Pancreas (tissue), 10 donors: ENCODE measurements at regions not wholly inside any gene's neighbourhood (a gene's known extent, or its start where the extent isn't known, plus 50 kb on each side); places are given as distances from the start of the nearest gene placed in this dataset.

Experiments
- ATAC-seq, 4 donors: fragments of 200-7000 bp; cut with Tn5 transposase; one replicate each; pipeline versions ENCODE4 v1.8.0 to v1.9.1; 2020; ENCODE audit warnings: mild to moderate bottlenecking in 4 of 4, moderate library complexity in 4 of 4
- DNase-seq, 6 donors: peaks; one replicate each; pipeline ENCODE4 v3.0.0-alpha.2; 2020
- FAIRE-seq: peaks from 2 replicates; lab custom pipeline; 2012; peaks lifted over from hg19 to GRCh38; lab: Jason Lieb, UNC
- H3K27ac ChIP-seq, 4 donors: fragments of 200-600 bp; sonication (generic); 1 replicate in 3 of 4; 2 replicates in 1 of 4; pipeline versions ENCODE4 v1.5.0 to v1.8.0; 2020
- H3K27me3 ChIP-seq, 4 donors: fragments of 200-600 bp; one replicate each; pipeline ENCODE4 v1.8.0; 2021
- H3K36me3 ChIP-seq, 3 donors: fragments of 200-600 bp; sonication (generic) in 1 of 3; one replicate each; pipeline versions ENCODE4 v1.5.0 to v1.8.0; 2020 to 2021
- H3K4me1 ChIP-seq, 3 donors: fragments of 200-600 bp; one replicate each; pipeline ENCODE4 v1.8.0; 2021
- H3K4me3 ChIP-seq, 4 donors: fragments of 200-600 bp; sonication (generic) in 2 of 4; one replicate each; pipeline versions ENCODE4 v1.5.0 to v1.8.0; 2020 to 2021
- H3K9me3 ChIP-seq, 4 donors: fragments of 200-600 bp; one replicate each; pipeline ENCODE4 v1.8.0; 2021
- WGBS, 2 donors: extraction: QIAGEN DNeasy Blood & Tissue Kit; methylation state at CpG; one replicate each; pipeline ENCODE4 v1.1.7; 2013; 5-methylcytosine and 5-hydroxymethylcytosine counted together
- intact Hi-C, 3 donors: fragments of 100-400 bp; cut with DNase I; formaldehyde crosslinking; loops; one replicate each; pipeline versions ENCODE4 v1.11.1 to v1.14.2; 2022
- TF ChIP-seq, protein P1 (sequence below), 4 donors: fragments of 200-600 bp; sonication (generic) in 3 of 4; IDR thresholded peaks; one replicate each; pipeline versions ENCODE4 v1.5.0 to v1.8.0; 2021; ENCODE audit warnings: antibody characterized with exemption in 4 of 4
- donor health status: healthy with polysubstance abuse.
- donor health status: DM: no; HTN: no; CAD: no; lungs with moderate emphysema.
- donor health status: DM: no; HTN: no; CAD: no.
- donor health status: control.
- donor health status: control.
- donor health status: Bipolar disorder and iron deficiency.
- donor health status: DM: yes; HTN: yes; CAD: no.
- donor health status: DM: no; HTN: no; CAD: no.
- donor health status: DM: no; HTN: no; CAD: no.
- donor health status: DM: yes; HTN: yes; CAD: no.

DNA sequence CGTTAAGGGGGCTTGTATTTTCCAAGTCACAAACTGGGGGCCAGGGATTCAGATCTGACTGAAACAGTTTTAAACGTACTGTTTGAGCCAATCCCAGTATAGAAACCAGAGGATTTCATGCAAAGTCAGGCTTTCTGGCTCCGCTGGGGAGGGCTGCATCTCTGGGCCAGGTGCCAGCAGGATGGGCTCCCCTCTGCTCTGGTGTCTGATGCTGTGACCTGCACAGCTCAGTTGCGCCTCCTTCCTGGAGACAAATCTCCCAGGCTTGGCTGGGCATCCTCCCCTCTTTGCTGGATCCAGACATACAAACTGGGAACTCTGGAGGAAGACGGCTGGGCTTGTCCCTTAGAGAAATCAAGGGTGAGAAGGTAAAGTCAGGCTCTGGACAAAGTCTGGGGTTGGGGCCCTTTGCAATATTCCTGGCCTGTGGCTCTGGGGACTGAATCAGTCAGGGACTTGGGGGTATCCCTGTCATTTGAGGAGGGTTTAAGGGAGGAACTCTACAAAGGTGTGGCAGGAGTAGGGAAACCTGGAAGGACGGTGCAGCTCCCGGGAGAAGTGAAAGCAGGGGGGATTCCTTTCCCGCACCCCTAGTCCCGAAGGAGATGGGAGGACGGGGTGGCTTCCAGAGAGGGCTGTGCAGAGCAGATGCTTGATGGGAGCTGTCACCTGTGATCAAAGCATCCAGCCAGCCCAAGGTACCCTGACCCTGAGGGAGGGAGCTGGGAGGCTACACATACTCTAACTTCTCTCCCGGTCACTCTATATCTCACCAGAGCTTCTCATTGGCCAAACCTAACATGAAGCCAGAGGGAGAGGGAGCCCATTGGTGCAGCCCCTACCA is 114.8 kb upstream of the ATP2B2 start:
- Histone ChIP-seq H3K27me3 (no peaks in the 10 kb centered on the region), H3K27ac (no peak overlapping the region), H3K9me3 (no peaks in the 10 kb centered on the region), H3K4me3 (no peak overlapping the region), H3K4me1 (no peaks in the 10 kb centered on the region), H3K36me3 (no peaks in the 10 kb centered on the region)
- intact Hi-C loops, result no loop called here
- FAIRE-seq (no peak), ATAC-seq (no peak), DNase-seq (no peak)
- TF ChIP-seq, protein P1, sequence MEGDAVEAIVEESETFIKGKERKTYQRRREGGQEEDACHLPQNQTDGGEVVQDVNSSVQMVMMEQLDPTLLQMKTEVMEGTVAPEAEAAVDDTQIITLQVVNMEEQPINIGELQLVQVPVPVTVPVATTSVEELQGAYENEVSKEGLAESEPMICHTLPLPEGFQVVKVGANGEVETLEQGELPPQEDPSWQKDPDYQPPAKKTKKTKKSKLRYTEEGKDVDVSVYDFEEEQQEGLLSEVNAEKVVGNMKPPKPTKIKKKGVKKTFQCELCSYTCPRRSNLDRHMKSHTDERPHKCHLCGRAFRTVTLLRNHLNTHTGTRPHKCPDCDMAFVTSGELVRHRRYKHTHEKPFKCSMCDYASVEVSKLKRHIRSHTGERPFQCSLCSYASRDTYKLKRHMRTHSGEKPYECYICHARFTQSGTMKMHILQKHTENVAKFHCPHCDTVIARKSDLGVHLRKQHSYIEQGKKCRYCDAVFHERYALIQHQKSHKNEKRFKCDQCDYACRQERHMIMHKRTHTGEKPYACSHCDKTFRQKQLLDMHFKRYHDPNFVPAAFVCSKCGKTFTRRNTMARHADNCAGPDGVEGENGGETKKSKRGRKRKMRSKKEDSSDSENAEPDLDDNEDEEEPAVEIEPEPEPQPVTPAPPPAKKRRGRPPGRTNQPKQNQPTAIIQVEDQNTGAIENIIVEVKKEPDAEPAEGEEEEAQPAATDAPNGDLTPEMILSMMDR (IDR thresholded peaks at IDR 0.05), result no peak
- 33 to 43% methylated on average over 11 of the region's 11 CpGs for WGBS, 2 donors

DNA sequence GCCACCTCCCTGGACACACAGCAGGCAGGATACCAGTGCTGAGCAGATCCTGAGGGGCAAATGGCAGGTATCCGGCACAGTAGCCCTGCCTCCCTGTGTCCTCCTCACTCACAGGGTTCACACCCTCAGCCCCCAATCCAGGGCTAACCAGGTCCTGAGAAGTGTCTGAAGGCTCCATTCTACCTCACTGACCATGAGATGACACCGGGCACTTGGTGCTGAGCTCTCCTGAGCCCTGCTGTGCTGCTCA is 115.4 kb upstream of the ATP2B2 start:
- FAIRE-seq, result no peak
- H3K27ac ChIP-seq, result no peak overlapping the region

DNA sequence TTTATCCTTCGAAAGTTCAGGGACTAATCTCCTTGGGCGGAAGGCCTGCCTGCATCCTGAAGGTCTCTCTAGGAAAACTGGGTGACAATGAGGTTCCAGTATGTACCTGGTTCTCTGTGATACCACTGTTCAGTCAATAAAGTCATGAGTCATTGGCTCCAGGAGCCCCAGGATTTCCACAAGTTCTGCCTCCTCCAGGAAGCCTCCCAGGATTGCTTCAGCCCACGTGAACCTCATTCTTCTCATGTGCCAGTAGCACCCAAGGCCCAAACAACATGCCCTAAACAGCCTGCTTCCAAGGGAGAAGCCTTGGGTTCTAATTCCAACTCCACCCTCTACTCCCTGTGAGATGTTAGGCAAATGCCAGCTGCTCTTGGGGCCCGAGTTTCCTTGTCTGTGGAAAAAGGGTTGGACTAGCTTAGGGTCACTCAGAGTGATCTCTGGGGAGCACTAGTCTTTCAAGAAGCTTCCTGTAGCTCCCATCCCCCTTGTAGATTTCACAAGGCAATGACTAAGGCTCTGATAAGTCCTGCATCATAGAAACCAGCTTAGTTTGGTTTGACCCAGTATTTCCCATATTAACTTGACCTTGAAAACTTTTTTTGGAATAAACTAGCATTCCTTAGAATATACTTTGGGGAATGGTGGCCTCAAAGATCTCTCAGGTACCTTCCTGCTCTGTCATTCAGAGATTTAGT is 118.3 kb upstream of the ATP2B2 start:
- Histone ChIP-seq H3K9me3 (no peaks in the 10 kb centered on the region), H3K27ac (no peak overlapping the region), H3K4me3 (no peak overlapping the region), H3K27me3 (no peaks in the 10 kb centered on the region), H3K4me1 (no peaks in the 10 kb centered on the region), H3K36me3 (no peaks in the 10 kb centered on the region)
- ATAC-seq (no peak), DNase-seq (no peak), FAIRE-seq (no peak)
- TF ChIP-seq, protein P1 (IDR thresholded peaks at IDR 0.05), result no peak
- intact Hi-C loops, result no loop called here
- WGBS, 2 donors, result 72 to 77% methylated on average over 4 of the region's 4 CpGs

More for the DNA sequence above, 115.4 kb upstream of the ATP2B2 start:
- no peak overlapping the region for H3K4me3 ChIP-seq
- no peaks in the 10 kb centered on the region for H3K4me1 ChIP-seq
- DNase-seq (no peak), ATAC-seq (no peak)
- intact Hi-C loops, result no loop called here
- no peaks in the 10 kb centered on the region for H3K36me3 ChIP-seq
- H3K27me3 ChIP-seq, result no peaks in the 10 kb centered on the region
- WGBS, 2 donors, result 35 to 67% methylated on average over 2 of the region's 2 CpGs
- TF ChIP-seq, protein P1 (IDR thresholded peaks at IDR 0.05), result no peak
- H3K9me3 ChIP-seq, result no peaks in the 10 kb centered on the region

DNA sequence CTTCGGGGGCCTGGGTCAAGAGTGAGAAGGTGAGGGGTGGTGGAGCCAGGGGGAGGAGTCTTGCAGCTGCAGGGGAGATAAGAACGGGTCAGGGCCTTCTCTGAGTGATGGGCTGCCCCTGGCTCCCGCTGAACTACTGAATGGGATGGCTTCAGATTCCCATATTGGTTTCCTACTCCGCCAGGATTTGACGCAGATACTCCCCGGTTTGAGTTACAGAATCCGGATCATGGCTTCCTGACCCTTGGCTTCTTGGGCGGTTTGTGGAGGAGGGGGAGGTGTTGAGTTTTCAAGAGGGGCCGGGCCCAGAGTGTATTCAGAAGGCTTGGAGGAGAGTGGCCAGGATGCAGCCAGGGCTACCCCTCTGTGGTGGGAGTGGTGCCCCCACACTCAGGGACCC is 119.9 kb upstream of the ATP2B2 start:
- H3K4me3 ChIP-seq, result no peak overlapping the region
- H3K36me3 ChIP-seq, result no peaks in the 10 kb centered on the region
- H3K9me3 ChIP-seq, result no peaks in the 10 kb centered on the region
- WGBS, 2 donors, result 34 to 51% methylated on average over 9 of the region's 9 CpGs
- intact Hi-C loops, result no loop called here
- no peaks in the 10 kb centered on the region for H3K27me3 ChIP-seq
- TF ChIP-seq, protein P1 (IDR thresholded peaks at IDR 0.05), result no peak
- no peak for ATAC-seq
- no peaks in the 10 kb centered on the region for H3K4me1 ChIP-seq
- no peak for DNase-seq
- H3K27ac ChIP-seq, result no peak overlapping the region
- FAIRE-seq, result no peak
